ENCODE measurements at regions not wholly inside any gene's neighbourhood (a gene's known extent, or its start where the extent isn't known, plus 50 kb on each side); places are given as distances from the start of the nearest gene placed in this dataset.

DNA sequence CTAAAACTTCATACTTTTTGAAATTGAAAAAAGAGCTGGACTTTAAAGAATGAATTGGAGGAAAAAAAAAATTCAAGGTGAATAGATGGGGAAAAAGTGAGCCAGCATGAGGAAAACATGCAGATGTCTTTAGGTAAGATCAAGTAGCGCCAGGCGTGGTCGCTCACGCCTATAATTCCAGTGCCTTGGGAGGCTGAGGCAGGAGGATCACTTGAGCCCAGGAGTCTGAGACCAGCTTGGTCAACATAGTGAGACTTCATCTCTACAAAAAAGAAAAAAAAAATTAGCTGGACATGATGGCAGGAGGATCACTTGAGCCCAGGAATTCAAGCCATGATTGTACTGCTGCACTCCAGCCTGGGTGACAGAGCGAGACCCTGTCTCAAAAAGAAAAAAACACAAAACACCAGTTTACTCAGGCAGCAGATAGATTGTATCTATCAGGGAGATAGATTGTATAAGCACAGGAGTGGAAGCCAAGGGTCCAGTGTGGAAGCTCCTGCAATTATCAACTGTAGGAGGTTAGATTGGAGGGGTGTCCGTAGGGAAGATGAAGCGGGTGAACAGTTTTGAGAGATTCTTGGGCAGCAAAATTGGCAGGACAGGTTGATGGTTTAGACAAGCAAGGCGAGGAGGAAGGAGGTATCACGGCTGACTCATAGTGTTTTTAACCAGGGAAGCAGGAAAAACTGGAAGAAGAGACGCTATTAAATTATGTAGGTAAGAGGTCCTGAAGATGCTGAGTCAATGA, 97.6 kb upstream of the ZNF217 start:
- TF ChIP-seq, protein P1, sequence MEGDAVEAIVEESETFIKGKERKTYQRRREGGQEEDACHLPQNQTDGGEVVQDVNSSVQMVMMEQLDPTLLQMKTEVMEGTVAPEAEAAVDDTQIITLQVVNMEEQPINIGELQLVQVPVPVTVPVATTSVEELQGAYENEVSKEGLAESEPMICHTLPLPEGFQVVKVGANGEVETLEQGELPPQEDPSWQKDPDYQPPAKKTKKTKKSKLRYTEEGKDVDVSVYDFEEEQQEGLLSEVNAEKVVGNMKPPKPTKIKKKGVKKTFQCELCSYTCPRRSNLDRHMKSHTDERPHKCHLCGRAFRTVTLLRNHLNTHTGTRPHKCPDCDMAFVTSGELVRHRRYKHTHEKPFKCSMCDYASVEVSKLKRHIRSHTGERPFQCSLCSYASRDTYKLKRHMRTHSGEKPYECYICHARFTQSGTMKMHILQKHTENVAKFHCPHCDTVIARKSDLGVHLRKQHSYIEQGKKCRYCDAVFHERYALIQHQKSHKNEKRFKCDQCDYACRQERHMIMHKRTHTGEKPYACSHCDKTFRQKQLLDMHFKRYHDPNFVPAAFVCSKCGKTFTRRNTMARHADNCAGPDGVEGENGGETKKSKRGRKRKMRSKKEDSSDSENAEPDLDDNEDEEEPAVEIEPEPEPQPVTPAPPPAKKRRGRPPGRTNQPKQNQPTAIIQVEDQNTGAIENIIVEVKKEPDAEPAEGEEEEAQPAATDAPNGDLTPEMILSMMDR (conservative IDR thresholded peaks at IDR 0.05; ENCODE audit: low read length), result no peak

DNA sequence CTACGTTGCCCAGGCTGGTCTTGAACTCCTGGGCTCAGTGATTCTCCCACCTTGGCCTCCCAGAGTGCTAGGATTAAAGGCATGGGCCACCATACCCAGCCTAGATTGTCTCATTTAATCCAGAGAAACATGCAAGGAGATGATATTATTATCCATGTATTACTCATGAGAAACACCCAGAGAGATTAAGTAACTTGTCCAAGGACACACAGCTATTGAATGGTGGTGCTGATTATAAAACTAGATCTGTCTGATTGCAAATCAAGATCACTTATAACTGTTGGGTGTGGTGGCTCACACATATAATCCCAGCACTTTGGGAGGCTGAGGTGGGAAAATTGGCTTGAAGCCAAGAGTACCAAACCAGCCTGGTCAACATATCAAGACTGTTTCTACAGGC, 94.4 kb upstream of the ZNF217 start:
- TF ChIP-seq, protein P1 (conservative IDR thresholded peaks at IDR 0.05; ENCODE audit: low read length), result no peak
- H3K4me3 ChIP-seq (ENCODE audit: low read length), result no peak overlapping the region
- no peak for DNase-seq (ENCODE audit: low read depth)

More for the DNA sequence above, 97.6 kb upstream of the ZNF217 start:
- DNase-seq (ENCODE audit: low read depth), result no peak
- no peak overlapping the region for H3K4me3 ChIP-seq (ENCODE audit: low read length)

DNA sequence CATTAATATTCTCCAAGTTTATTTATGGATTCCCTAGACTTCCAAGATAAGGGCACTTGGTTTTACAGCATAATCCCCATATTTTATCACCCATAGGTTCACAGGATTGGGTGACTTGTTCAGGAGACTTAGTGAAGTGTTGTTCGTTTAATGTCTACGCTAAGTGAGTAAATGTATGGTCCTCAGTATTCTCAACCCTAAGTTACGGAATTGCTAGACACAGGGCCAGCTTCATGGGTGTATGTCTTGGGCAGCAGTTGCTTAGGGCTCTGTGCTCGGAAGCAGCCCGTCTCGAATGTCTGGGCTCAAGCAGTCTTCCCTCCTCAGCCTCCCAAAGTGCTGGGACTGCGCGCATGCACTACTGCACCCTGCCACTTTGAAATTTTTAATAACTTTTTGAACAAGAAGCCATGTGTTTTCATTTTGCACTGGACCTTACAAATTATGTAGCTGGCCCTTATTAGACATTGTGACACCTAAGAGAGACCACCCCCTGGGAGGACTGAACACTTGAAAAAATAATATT, 91.5 kb upstream of the ZNF217 start:
- no peak overlapping the region for H3K4me3 ChIP-seq (ENCODE audit: low read length)
- TF ChIP-seq, protein P1 (conservative IDR thresholded peaks at IDR 0.05; ENCODE audit: low read length), result no peak
- DNase-seq (ENCODE audit: low read depth), result no peak

DNA sequence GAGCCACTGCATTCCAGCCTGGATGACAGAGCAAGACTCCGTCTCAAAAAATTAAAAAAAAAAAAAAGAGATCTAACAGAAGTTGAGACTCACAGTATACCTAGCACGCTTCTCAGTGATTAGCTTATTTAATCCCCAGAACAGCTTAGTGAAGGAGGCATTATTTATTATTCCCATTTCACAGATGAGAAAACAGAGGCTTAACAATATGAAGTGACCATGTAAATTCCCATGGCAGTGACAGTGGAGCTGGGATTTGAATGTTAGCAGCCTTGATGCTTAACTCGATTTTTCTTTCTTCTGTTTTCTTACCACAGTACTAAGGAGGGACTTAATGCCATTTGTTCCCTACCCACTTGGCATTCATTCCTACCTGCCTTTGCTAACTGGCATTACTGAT, 89.9 kb upstream of the ZNF217 start:
- H3K4me3 ChIP-seq (ENCODE audit: low read length), result no peak overlapping the region
- no peak for DNase-seq (ENCODE audit: low read depth)
- TF ChIP-seq, protein P1 (conservative IDR thresholded peaks at IDR 0.05; ENCODE audit: low read length), result no peak

DNA sequence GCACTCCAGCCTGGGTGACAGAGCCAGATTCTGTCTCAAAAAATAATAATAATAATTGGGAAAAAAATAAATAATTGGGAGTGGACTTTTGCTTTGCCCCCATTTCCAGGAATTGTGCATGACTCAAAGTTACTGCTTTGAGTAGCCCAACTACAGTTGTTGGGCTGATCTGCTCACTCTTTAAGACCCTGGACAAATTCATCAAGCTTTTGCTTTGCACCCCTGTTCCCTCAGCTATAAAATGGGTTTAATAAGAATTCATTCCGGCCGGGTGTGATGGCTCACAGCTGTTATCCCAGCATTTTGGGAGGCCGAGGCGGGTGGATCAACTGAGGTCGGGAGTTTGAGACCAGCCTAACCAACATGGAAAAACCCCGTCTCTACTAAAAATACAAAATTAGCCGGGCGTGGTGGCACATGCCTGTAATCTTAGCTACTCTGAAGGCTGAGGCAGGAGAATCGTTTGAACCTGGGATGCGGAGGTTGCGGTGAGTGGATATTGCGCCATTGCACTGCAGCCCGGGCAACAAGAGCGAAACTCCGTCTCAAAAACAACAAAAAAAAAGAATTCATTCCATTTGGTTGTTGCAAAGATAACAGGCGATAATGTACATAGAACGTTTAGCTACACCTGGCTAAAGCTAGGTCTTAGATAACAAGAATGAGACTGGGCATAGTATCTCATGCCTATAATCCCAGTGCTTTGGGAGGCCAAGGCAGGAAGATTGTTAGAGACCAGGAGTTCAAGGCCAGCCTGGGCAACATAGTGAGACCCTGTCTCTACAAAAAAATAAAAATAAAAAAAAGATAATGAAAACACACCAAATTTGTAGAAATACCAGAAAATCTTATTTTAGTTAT, 87.9 kb upstream of the ZNF217 start:
- TF ChIP-seq, protein P1 (conservative IDR thresholded peaks at IDR 0.05; ENCODE audit: low read length), result no peak
- H3K4me3 ChIP-seq (ENCODE audit: low read length), result no peak overlapping the region

DNA sequence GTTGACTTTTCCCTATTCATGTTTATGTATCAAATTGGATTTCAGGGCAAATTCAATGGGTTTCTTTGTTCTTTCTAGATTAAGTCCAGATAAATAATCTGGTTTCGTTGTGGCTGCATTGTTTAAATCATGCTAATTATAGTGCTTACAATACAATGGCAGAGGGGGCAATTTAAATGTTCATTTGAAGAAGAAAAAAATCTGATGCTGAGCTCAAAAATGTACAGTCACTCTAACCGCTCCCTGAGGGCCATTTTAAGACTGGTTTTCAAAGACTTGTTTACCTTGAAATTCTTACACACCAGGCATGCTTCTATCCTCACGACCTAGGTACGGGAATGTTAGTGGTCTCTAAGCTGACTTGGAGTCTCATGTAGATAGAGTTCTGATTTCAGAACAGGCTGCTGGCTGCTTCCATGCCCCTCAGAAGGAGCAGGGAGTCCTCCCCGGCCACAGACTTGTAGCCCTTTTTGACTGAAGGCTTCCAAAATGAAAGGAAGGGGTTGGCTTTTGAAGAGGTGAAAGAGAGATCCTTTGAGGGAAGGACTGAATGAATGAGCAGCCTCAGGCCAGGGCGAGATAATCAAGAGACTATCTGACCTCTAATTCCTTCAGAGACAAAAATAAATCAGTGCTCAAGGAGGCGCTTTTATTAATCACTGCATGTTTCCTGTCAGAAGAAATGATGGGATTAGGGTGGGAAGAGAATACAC, 86.1 kb upstream of the ZNF217 start:
- H3K4me3 ChIP-seq (ENCODE audit: low read length), result no peak overlapping the region
- TF ChIP-seq, protein P1 (conservative IDR thresholded peaks at IDR 0.05; ENCODE audit: low read length), result no peak
- no peak for DNase-seq (ENCODE audit: low read depth)

More for the DNA sequence above, 87.9 kb upstream of the ZNF217 start:
- DNase-seq (ENCODE audit: low read depth), result no peak
